Lower leg skin (tissue), 3 donors: ENCODE measurements at regions not wholly inside any gene's neighbourhood (a gene's known extent, or its start where the extent isn't known, plus 50 kb on each side); places are given as distances from the start of the nearest gene placed in this dataset.

ENCODE experiments used
- CTCF ChIP-seq, 3 donors: fragments of 450-650 bp; IDR thresholded peaks; one replicate each; pipeline ENCODE4 v1.5.1; 2016; ENCODE audit warnings: antibody characterized with exemption in 3 of 3, mild to moderate bottlenecking in 3 of 3, moderate library complexity in 2 of 3
- POLR2A ChIP-seq, 2 donors: fragments of 450-650 bp; IDR thresholded peaks; one replicate each; pipeline ENCODE4 v1.6.1; 2016 to 2017; ENCODE audit warnings: antibody characterized with exemption in 2 of 2, mild to moderate bottlenecking in 1 of 2, moderate library complexity in 1 of 2

GRCh38 chr1:113333056-113333455, 57.3 kb upstream of the MAGI3 start:
- no peak for TF ChIP-seq CTCF (IDR thresholded peaks at IDR 0.05)
- TF ChIP-seq POLR2A (IDR thresholded peaks at IDR 0.05), result no peak
